Esophagus mucosa (tissue), 1 donor: ENCODE measurements at regions not wholly inside any gene's neighbourhood (a gene's known extent, or its start where the extent isn't known, plus 50 kb on each side); places are given as distances from the start of the nearest gene placed in this dataset.
"Not testable (repeated sequence)": the region's sequence is repeated elsewhere in the genome, so short reads cannot be mapped to it uniquely, and the experiment has no call there.

Experiments
- ATAC-seq: fragments of 200-7000 bp; cut with Tn5 transposase; one replicate; pipeline ENCODE4 v1.9.1; 2020
- donor health status: DM: yes; HTN: yes; CAD: no.

- no peak for ATAC-seq
Measured at GRCh38 chr7:67359900-67360299, 363.3 kb downstream of the TYW1 start.

DNA sequence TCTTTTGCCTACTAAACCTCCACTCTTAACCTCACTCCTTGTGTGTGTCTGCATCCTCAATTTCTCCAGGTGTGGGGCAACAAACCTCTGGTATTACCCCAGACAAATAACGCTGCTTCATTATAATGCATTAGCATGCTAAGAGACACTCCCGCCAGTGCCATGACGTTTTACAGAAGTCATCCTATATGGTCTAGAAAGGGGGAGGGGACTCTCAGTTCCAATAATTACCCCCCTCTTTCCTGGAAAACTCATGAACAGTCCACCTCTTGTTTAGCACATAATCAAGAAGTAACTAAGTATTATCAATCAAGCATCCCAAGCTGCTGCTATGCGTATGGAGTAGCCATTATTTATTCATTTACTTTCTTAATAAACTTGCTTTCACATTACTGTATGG lies 364.5 kb downstream of the TYW1 start:
- ATAC-seq = no peak

DNA sequence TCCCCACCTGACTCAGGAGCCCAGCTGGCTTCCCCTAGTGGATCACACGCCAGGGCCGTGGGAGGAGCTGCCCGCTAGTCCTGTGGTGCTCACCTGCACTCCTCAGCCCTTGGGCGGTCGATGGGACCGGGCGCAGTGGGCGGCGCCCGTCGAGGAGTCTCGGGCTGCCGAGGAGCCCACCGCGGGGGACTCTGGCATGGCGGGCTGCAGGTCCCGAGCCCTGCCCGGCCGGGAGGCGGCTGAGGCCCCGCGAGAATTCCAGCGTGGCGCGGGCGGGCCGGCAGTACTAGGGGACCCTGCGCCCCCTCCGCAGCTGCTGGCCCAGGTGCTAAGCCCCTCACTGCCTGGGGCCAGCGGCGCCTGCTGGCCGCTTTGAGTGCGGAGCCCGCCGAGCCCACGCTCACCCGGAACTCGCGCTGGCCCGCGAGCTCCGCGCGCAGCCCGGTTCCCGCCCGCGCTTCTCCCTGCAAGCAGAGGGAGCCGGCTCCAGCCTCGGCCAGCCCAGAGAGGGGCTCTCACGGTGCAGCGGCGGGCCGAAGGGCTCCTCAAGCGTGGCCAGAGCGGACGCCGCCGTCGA lies 367.9 kb downstream of the TYW1 start:
- ATAC-seq = peak; percentile 22

- ATAC-seq = peak; percentile 88
Measured at GRCh38 chr7:67371429-67372305, 375.0 kb downstream of the TYW1 start.

- not testable (repeated sequence) for ATAC-seq
Measured at GRCh38 chr7:67373389-67373788, 376.8 kb downstream of the TYW1 start.

DNA sequence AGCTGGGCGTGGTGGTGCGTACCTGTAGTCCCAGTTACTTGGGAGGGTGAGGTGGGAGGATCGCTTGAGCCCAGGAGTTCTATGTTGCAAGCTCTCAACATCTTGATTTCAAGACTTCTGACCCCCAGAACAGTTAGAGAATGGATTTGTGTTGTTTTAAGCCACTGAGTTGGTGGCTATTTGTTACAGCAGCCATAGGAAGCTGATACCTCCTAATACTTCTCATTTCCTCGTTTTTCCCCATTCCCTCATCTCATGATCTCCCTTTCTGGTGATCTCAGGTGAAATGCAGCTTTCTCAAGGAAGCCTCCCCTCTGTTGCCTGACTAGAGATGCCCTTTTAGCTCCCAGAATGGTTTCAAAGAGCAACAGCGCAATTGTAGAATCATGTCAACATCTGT lies 378.8 kb downstream of the TYW1 start:
- ATAC-seq = no peak

DNA sequence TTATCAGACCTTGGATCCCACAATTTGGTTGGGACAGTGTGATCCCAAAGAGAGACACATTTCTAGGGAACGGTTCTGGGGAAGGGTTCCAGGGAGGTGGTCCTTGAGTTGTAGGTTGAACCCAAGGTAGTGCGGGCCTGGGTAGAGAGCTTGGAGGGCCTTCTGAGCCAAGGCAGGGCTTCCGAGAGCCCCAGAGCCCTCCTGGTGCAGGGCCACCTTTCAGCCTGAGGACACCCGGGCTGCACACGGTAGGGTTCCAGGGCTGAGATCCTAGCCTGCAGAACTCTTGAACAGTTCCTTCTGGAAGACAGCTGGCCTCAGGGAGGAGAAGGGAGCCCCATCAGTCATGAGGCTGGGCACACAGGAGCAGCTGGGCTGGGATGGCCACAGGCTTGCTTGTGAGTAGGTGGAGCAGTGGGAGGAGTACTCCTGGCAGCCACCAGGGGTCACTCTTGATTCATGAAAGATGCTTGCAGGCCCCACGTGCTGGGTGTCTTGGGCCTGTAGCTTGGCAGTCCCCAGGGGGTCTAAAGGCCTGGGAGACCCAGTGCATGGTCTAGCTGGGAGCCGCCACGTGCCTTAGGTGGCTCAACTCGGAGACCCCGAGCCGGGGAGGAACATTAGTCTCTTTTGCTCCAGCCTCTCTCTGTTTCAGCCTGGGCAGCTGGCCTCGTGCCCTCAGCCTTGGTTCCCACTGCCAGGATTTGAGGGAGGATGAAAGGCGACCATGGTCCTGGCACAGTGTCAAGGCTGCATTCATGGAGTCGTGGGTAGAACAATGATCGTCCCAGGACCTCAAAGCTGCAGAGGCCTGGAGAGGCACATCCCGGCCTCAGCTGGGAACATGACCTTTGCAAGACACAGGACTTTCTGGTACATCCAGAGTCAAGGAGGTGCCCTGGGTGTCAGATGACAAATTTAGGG lies 381.6 kb downstream of the TYW1 start:
- peak; percentile 84 for ATAC-seq

GRCh38 chr7:67380326-67380725 lies 383.7 kb downstream of the TYW1 start:
- no peak for ATAC-seq

DNA sequence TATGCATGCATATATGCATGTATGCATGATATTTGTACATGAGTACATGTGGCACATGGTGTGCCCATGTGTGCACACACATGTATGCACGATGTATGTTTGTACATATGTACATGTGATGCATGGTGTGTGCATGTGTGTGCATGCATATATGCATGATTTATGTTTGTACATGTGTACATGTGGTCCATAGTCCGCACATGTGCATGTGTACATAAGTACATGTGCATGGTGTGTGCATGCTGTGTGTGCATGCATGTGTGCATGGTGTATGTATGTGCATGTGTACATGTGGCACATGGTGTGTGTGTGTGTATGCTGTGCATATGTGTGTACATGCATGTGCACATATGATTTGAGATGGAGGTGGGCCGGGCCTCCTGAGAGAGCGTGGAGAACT lies 384.2 kb downstream of the TYW1 start:
- ATAC-seq = no peak

DNA sequence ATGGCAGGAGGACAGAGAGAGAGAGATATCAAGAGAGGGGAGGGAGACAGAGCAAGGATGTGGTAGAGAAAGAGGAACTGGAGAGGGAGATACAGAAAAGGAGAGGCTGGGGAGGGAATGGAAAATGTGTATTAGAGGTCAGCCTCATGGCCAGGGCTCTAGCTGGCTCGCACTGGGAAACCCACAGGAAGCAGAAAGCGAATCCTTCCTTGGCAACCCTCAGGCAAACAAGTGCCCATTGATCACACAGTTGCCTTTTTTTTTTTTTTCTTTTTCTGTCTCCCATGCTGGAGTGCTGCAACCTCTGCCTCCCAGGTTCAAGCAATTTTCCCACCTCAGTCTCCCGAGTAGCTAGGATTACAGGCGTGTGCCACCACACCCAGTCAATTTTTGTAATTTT lies 391.2 kb downstream of the TYW1 start:
- ATAC-seq = no peak

DNA sequence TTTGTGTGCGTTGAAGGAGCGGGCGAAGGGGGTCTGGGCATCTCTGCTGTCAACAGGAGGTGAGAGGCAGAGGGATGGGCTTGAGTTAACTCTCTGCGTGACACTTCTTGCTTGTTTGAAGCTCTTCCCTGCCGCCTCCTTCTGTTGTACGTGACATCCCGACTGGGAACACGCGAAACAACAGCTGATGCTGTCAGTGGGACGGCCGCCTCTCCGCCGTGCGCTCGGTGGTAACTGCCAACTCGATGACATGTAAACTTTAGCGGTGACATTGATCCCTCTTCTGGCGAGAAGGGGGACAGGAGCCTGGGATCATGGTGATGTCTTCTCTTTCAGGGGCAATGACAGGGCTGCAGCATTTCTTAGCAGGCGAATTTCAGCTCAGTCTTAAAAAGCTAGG lies 394.5 kb downstream of the TYW1 start:
- no peak for ATAC-seq

DNA sequence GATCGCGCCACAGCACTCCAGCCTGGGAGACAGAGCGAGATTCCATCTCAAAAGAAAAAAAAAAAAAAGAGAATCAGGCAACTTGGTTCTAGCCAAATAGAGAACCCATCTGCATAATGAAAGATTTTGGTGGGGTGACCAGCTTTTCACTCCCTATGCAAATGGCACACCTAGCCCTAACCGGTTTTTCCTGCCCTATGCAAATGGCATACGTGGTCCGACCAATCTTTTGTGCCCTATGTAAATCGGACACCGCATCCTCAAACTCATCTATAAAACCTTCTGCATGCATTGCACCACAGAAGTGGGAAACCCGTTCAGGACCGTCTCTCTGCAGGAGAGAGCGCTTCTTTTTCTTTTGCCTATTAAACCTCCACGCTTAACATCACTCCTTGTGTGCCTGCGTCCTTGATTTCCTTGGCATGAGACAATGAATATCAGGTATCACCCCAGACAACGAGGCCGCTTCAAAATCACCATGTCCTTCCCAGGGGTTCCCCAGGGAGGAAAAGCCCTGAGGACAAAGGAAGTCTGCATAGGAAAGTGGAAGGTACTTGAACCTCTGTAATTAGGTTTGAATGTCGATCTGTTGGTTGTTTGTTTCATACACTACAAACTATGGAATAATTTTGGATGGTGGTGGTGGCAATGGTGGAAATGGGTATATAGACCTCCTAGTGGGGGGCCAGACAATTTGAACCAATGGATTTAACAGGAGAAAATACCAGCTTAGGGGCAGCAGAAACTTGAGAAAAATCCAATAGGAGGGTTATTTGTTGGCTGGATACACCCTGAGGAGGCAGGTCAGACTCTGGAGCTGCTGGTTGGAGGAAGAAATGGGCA lies 396.2 kb downstream of the TYW1 start:
- ATAC-seq = no peak

GRCh38 chr7:67393903-67394302 lies 397.3 kb downstream of the TYW1 start:
- no peak for ATAC-seq

DNA sequence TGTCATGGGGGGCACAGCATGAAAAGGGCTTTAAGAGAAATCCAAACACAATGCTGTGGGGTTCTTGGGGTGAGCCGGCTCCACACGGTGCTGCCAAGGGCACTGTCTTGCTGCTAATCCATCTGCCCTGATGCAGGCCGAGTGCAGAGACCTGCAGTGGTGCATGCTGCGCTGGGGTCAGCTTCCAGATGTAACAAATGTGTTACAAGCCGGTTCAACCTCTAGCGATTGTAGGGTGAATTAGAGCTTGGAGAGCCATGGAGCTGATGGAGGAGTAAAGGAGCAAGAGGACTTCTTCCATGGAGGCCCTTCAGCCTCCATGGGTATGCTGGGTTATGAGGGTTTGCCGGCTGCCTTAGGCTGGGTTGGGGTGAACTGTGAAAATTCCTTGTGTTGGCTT lies 402.3 kb downstream of the TYW1 start:
- ATAC-seq = no peak

- ATAC-seq = no peak
Measured at GRCh38 chr7:67401492-67401891, 404.9 kb downstream of the TYW1 start.

GRCh38 chr7:67402280-67402679 lies 405.6 kb downstream of the TYW1 start:
- no peak for ATAC-seq

DNA sequence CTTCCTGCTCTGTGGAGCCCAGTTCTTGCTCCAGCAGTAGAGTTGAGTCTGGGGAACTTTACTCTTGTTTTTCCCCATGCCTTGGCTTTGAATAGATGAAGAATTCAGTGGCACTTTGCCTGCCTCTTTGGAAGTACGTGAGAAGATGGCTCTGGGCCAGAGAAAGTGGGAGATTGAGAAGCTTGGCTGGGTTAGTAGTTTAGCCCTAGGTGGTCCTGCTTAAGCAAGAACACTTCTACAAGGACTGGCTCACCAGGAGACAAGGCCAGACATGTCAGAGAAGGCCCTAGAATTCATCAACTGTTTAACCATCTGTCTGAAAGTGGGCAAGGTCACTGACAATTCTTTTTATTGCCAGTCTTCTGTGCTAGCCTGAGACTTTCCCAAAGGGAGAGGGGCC lies 410.3 kb downstream of the TYW1 start:
- no peak for ATAC-seq

DNA sequence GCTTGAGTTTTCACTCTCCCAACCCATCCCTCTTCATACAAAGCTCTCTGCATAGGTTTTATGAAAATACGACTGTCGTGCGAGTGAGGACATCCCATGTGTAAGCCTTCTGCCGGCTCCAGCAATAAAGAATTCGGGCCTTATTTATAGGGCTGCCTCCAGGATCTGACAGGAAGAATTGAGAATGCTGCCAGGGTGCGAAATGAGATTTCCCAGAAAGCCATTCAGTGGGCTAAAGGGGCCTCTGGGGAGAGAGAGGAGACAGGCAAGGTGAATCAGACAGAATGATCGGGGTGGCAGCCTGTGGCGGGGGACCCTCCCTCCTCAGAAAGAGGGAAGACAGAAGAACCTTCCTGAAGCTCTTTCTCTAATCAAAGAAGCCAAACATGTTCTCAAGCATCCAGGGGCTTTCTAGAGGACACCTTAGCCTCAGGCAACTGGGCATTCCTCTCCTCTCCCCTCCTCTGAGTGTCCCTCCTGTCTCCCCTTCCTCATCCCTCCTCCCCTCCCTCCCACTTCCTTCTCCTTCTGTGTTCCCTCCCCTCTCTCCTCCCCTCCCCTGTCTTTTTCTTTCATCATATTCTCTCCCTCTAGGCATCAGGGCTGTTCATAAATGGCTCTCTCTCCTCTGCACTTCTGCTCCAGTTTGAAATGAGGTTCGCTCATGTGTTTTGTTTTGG lies 410.9 kb downstream of the TYW1 start:
- ATAC-seq = no peak

DNA sequence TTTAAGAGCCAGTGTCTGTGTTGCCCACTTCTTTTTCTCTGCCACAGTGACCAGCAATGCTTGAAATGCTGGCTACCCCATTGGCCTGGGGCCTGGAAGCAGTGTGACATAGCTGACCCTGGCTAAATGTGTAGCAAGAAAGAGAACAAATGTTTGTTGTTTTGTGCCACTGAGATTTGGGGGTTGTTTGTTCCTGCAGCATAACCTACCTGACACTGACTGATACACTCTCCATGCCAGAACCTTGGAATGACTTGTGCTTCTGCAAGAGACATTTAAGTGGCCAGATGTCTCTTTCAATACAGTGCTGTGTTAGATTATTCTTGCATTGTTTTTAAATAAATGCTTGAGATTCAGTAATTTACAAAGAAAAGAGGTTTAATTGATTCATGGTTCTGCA lies 411.5 kb downstream of the TYW1 start:
- ATAC-seq = no peak

DNA sequence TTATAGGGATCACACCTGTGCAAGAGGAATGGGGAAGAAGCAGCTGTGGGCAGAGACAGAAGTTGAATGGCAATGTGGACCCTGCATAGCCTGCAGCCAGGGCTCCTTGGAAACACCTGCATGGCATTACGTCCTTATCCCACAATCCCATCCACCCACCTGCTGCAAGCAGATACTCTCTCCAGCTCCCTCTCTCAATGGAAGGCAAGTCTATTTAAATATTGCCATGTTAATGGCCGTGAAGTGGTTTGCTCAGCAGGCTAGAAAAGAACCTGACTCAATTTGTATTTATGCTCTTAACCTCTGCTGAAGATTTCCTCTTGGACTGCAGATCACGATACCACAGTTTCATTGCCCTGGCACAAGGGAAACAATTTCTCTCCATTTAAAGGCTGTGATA lies 417.0 kb downstream of the TYW1 start:
- ATAC-seq = no peak

DNA sequence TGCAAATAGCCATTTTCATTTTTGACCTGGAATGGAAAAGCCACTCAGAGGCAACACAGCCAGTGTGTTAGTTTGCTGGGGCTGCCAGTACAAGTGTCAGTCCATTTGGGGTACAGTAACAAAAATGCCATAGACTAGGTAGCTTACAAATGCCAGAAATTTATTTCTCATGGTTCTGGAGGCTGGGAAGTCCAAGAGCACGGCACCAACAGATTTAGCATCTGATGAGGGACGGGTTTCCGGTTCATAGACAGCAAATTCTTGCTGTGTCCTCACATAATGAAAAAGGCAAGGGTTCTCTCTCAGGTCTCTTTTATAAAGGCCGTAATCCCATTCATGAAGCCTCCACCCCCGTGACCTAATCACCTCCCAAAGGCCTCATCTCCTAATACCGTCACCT lies 418.2 kb downstream of the TYW1 start:
- ATAC-seq = no peak

- ATAC-seq = no peak
Measured at GRCh38 chr7:67422601-67423000, 426.0 kb downstream of the TYW1 start.
